Right atrium auricular region (tissue), 2 donors: ENCODE measurements at regions not wholly inside any gene's neighbourhood (a gene's known extent, or its start where the extent isn't known, plus 50 kb on each side); places are given as distances from the start of the nearest gene placed in this dataset.

Source experiments
- DNase-seq: peaks from one replicate; pipeline ENCODE4 v3.0.0-alpha.2; 2019; ENCODE audit warnings: low spot score
- H3K27ac ChIP-seq, 2 donors: fragments of 200-600 bp; sonication (generic); 1 replicate in 1 of 2; 2 replicates in 1 of 2; pipeline ENCODE4 v1.5.1; 2016 to 2019
- H3K27me3 ChIP-seq, 2 donors: fragments of 200-600 bp; sonication (generic); one replicate each; pipeline versions ENCODE4 v1.5.1 to v1.6.0; 2017 to 2019
- H3K36me3 ChIP-seq: fragments of 200-600 bp; sonication (generic); one replicate; pipeline ENCODE4 v1.5.1; 2016
- H3K4me1 ChIP-seq, 2 donors: fragments of 200-600 bp; sonication (generic); one replicate each; pipeline versions ENCODE4 v1.5.1 to v1.6.0; 2017 to 2019
- H3K4me3 ChIP-seq, 2 donors: fragments of 200-600 bp; sonication (generic); 1 replicate in 1 of 2; 2 replicates in 1 of 2; pipeline ENCODE4 v1.5.1; 2017 to 2019; ENCODE audit warnings: mild to moderate bottlenecking in 1 of 2, moderate library complexity in 1 of 2
- H3K9me3 ChIP-seq, 2 donors: fragments of 200-600 bp; sonication (generic); one replicate each; pipeline ENCODE4 v1.5.1; 2019
- CTCF ChIP-seq, 2 donors: fragments of 200-600 bp; sonication (generic); IDR thresholded peaks; one replicate each; pipeline ENCODE4 v1.5.1; 2019; ENCODE audit warnings: antibody characterized with exemption in 2 of 2

- no peak overlapping the region for H3K27ac ChIP-seq
- H3K4me3 ChIP-seq = no peak overlapping the region
- no peaks in the 10 kb centered on the region for H3K9me3 ChIP-seq
- no peak for TF ChIP-seq CTCF (IDR thresholded peaks at IDR 0.05)
- H3K27me3 ChIP-seq = no peaks in the 10 kb centered on the region
- no peak for DNase-seq
- no peaks in the 10 kb centered on the region for H3K36me3 ChIP-seq
- no peaks in the 10 kb centered on the region for H3K4me1 ChIP-seq
These were observed 793.7 kb downstream of the TRHDE start for GRCh38 chr12:73065913-73066312.

- Histone ChIP-seq H3K9me3 (no peaks in the 10 kb centered on the region), H3K4me1 (no peaks in the 10 kb centered on the region), H3K36me3 (no peaks in the 10 kb centered on the region), H3K27me3 (no peaks in the 10 kb centered on the region), H3K4me3 (no peak overlapping the region), H3K27ac (no peak overlapping the region)
- no peak for TF ChIP-seq CTCF (IDR thresholded peaks at IDR 0.05)
- DNase-seq = no peak
These were observed 795.4 kb downstream of the TRHDE start for GRCh38 chr12:73067616-73068015.

GRCh38 chr12:73072214-73072613 lies 800.0 kb downstream of the TRHDE start:
- Histone ChIP-seq H3K27me3 (no peaks in the 10 kb centered on the region), H3K4me1 (no peaks in the 10 kb centered on the region), H3K4me3 (no peak overlapping the region), H3K36me3 (no peaks in the 10 kb centered on the region), H3K27ac (no peak overlapping the region), H3K9me3 (no peaks in the 10 kb centered on the region)
- TF ChIP-seq CTCF (IDR thresholded peaks at IDR 0.05) = no peak
- no peak for DNase-seq

GRCh38 chr12:73076760-73077159 lies 804.6 kb downstream of the TRHDE start:
- Histone ChIP-seq H3K36me3 (no peaks in the 10 kb centered on the region), H3K4me3 (no peak overlapping the region), H3K4me1 (no peaks in the 10 kb centered on the region), H3K27ac (no peak overlapping the region), H3K27me3 (no peaks in the 10 kb centered on the region), H3K9me3 (no peaks in the 10 kb centered on the region)
- no peak for TF ChIP-seq CTCF (IDR thresholded peaks at IDR 0.05)
- DNase-seq = no peak

GRCh38 chr12:73083736-73084135 lies 811.6 kb downstream of the TRHDE start:
- Histone ChIP-seq H3K4me3 (no peak overlapping the region), H3K36me3 (no peaks in the 10 kb centered on the region), H3K27me3 (no peaks in the 10 kb centered on the region), H3K27ac (no peak overlapping the region), H3K4me1 (no peaks in the 10 kb centered on the region), H3K9me3 (no peaks in the 10 kb centered on the region)
- no peak for TF ChIP-seq CTCF (IDR thresholded peaks at IDR 0.05)
- no peak for DNase-seq

- Histone ChIP-seq H3K9me3 (no peaks in the 10 kb centered on the region), H3K36me3 (no peaks in the 10 kb centered on the region), H3K4me1 (no peaks in the 10 kb centered on the region), H3K27me3 (no peaks in the 10 kb centered on the region), H3K4me3 (no peak overlapping the region), H3K27ac (no peak overlapping the region)
- DNase-seq = no peak
- no peak for TF ChIP-seq CTCF (IDR thresholded peaks at IDR 0.05)
These were observed 834.1 kb downstream of the TRHDE start for GRCh38 chr12:73106296-73106695.
